Gastroesophageal sphincter (tissue), 3 donors: ENCODE measurements at regions not wholly inside any gene's neighbourhood (a gene's known extent, or its start where the extent isn't known, plus 50 kb on each side); places are given as distances from the start of the nearest gene placed in this dataset.

Experiments used
- POLR2A ChIP-seq, 2 donors: fragments of 450-650 bp; IDR thresholded peaks; one replicate each; pipeline ENCODE4 v1.6.1; 2017; ENCODE audit warnings: antibody characterized with exemption in 2 of 2, mild to moderate bottlenecking in 2 of 2, moderate library complexity in 1 of 2
- TF ChIP-seq, protein P1 (sequence below), 4 experiments: fragments of 200-600 bp in 2 of 4; fragments of 450-650 bp in 2 of 4; sonication (generic) in 1 of 4; IDR thresholded peaks; one replicate each; pipeline ENCODE4 v1.5.1; 2017 to 2019; ENCODE audit warnings: antibody characterized with exemption in 4 of 4, mild to moderate bottlenecking in 2 of 4, moderate library complexity in 2 of 4

DNA sequence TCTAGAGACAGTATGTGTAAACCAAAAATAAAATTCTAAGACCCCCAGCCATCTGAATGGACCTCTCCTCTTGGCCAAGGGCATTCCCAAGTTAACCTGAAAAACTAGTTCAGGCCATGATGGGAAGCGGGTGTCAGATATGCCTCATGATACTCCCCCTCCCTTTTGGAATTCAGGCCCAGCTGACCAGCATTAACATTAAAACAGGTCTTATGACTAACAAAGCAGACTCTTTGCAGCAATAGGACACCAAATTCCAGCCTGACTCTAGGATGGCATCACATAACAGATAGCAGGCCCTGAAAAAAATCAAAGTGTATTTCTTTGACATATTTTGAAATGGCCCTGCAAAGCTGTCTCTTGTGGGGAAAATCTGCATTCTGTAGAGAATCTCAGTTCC lies 73.3 kb upstream of the L3MBTL4 start:
- TF ChIP-seq, protein P1, sequence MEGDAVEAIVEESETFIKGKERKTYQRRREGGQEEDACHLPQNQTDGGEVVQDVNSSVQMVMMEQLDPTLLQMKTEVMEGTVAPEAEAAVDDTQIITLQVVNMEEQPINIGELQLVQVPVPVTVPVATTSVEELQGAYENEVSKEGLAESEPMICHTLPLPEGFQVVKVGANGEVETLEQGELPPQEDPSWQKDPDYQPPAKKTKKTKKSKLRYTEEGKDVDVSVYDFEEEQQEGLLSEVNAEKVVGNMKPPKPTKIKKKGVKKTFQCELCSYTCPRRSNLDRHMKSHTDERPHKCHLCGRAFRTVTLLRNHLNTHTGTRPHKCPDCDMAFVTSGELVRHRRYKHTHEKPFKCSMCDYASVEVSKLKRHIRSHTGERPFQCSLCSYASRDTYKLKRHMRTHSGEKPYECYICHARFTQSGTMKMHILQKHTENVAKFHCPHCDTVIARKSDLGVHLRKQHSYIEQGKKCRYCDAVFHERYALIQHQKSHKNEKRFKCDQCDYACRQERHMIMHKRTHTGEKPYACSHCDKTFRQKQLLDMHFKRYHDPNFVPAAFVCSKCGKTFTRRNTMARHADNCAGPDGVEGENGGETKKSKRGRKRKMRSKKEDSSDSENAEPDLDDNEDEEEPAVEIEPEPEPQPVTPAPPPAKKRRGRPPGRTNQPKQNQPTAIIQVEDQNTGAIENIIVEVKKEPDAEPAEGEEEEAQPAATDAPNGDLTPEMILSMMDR (IDR thresholded peaks at IDR 0.05) = no peak
- no peak for TF ChIP-seq POLR2A (IDR thresholded peaks at IDR 0.05)
